Cardiac muscle cell (in vitro differentiated cells and primary cell): ENCODE measurements at regions not wholly inside any gene's neighbourhood (a gene's known extent, or its start where the extent isn't known, plus 50 kb on each side); places are given as distances from the start of the nearest gene placed in this dataset.

Source experiments
- DNase-seq, 2 donors: peaks; one replicate each; pipeline versions ENCODE4 v3.0.0 to v3.0.0-alpha.2; 2010 to 2017; ENCODE audit warnings: low read depth in 1 of 2, low spot score in 1 of 2
- H3K27ac ChIP-seq: fragments of 200-600 bp; sonication (generic); 2 replicates; pipeline ENCODE4 v1.5.1; 2016
- H3K27me3 ChIP-seq: fragments of 200-600 bp; sonication (generic); 2 replicates; pipeline ENCODE4 v1.6.0; 2016; ENCODE audit warnings: control low read depth
- H3K36me3 ChIP-seq: fragments of 200-600 bp; sonication (generic); 2 replicates; pipeline ENCODE4 v1.5.1; 2016; ENCODE audit warnings: control low read depth
- H3K4me1 ChIP-seq: fragments of 200-600 bp; sonication (generic); 2 replicates; pipeline ENCODE4 v1.8.1; 2017; ENCODE audit warnings: low read depth, mild to moderate bottlenecking, mixed run types
- H3K4me3 ChIP-seq: fragments of 200-600 bp; sonication (generic); 2 replicates; pipeline ENCODE4 v1.5.1; 2016; ENCODE audit warnings: mild to moderate bottlenecking
- H3K9me3 ChIP-seq: fragments of 200-600 bp; sonication (generic); 2 replicates; pipeline ENCODE4 v1.5.1; 2017; ENCODE audit warnings: low read depth, mild to moderate bottlenecking, control low read depth
- TF ChIP-seq, protein P1 (sequence below): IDR thresholded peaks from 2 replicates; pipeline ENCODE4 v1.5.1; 2012; ENCODE audit warnings: low read depth, mild to moderate bottlenecking, low read length

GRCh38 chr20:57995381-57995977 lies 233.0 kb downstream of the ANKRD60 start:
- no peak overlapping the region for H3K4me3 ChIP-seq
- H3K27me3 ChIP-seq: peaks cover 56% of the 10 kb centered on the region
- H3K9me3 ChIP-seq: no peaks in the 10 kb centered on the region
- DNase-seq: no peak
- H3K4me1 ChIP-seq: no peaks in the 10 kb centered on the region
- TF ChIP-seq, protein P1, sequence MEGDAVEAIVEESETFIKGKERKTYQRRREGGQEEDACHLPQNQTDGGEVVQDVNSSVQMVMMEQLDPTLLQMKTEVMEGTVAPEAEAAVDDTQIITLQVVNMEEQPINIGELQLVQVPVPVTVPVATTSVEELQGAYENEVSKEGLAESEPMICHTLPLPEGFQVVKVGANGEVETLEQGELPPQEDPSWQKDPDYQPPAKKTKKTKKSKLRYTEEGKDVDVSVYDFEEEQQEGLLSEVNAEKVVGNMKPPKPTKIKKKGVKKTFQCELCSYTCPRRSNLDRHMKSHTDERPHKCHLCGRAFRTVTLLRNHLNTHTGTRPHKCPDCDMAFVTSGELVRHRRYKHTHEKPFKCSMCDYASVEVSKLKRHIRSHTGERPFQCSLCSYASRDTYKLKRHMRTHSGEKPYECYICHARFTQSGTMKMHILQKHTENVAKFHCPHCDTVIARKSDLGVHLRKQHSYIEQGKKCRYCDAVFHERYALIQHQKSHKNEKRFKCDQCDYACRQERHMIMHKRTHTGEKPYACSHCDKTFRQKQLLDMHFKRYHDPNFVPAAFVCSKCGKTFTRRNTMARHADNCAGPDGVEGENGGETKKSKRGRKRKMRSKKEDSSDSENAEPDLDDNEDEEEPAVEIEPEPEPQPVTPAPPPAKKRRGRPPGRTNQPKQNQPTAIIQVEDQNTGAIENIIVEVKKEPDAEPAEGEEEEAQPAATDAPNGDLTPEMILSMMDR: no peak
- no peak overlapping the region for H3K27ac ChIP-seq
- H3K36me3 ChIP-seq: no peaks in the 10 kb centered on the region

DNA sequence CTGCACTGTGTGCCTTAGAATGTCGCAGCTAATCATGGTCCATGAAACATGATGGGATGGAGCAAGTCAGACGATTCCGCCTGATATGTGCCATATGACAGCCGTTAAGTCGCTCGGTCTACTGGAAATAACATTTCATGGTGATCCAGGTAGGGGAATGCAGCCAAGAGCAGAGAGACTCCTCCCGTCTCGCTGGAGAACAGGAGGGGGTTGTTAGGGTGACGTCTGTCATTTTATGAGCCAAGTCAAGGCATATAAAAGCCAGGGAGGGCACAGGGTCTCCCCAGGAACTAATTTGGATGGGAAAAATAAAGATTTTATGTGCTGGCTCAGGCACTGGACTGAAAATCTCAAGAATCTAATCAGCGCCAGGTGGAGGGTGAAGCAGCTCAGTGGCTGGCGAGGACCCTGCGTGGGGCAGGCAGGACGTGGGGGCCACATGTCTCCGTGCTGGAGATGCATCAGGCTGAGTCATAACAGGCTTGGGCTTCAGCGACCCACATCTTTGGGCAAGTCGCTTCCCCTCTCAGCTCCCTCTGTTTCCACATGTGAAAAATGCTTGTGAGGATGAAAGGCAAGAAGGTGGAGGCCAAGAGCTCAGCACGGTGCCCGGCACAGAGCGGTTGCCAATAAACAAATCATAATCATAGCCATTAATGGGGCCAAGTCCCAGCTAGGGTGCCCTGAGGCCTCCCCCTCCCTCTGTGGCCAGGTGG lies 234.6 kb downstream of the ANKRD60 start:
- Histone ChIP-seq H3K36me3 (no peaks in the 10 kb centered on the region), H3K4me1 (no peaks in the 10 kb centered on the region), H3K4me3 (no peak overlapping the region), H3K27me3 (peaks cover 51% of the 10 kb centered on the region), H3K9me3 (no peaks in the 10 kb centered on the region), H3K27ac (no peak overlapping the region)
- TF ChIP-seq, protein P1: no peak
- no peak for DNase-seq

DNA sequence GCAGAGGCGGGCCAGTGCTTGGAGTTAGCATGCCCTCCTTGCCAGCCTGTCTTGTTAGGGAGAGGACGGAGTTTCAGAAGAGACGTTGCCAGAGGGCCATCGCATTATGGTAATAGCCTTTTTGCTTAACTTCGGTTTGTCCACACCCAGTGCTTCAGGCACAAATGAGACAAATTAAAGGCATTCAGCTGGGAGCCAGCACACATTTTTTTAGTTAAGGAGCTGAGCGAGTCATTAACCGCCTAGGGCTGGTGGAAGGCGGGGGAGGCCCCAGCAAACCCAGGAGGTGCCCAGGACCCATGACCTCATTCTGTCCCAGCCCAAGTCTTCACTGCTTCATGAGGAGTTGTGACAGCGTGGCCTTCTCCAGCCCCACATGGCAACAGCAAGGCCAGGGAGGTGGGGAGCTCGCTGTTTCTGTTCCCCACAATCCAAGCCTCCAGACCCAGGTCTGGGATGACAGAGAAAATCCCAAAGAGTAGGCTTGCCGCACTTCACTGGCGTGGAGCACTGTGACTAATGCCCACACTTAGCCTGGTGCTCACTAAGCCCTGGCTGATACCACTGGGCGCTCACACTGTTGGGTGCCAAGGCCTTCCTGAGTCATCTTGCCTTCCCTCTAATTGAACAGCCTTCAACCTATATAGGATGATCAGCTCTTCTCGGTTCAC lies 237.1 kb downstream of the ANKRD60 start:
- Histone ChIP-seq H3K4me1 (no peaks in the 10 kb centered on the region), H3K4me3 (no peak overlapping the region), H3K36me3 (no peaks in the 10 kb centered on the region), H3K27me3 (peaks cover 56% of the 10 kb centered on the region), H3K9me3 (no peaks in the 10 kb centered on the region), H3K27ac (no peak overlapping the region)
- peak in 1 of 2 donors; percentile 11 for DNase-seq
- TF ChIP-seq, protein P1: no peak

DNA sequence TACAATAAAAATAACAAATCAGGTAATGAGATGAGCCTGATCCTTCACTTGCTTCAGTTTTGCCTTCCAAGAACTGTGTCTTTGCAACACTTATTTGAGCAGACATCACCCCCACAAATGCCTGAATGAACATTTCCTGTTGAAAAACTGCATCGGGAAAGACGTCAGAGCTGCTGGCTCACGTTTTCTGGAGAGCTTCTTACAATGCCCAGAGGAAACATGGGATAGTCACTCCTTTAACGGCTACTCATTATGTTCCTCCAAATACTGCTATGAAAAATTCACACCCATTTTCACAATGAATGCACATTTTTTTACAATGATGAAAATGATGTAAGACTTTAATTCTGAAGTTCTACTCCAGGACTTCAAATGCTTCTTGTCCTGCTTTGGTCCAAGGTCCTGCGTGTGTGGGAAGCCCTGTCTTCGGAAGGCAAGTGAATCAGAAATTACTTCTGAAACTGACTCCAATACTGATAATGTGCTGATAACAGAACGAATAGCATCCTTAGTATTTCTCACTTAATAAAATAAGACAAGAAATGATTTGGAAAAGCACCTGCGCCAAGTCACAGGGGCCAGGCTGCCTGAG lies 238.0 kb downstream of the ANKRD60 start:
- Histone ChIP-seq H3K4me3 (no peak overlapping the region), H3K27ac (no peak overlapping the region), H3K36me3 (no peaks in the 10 kb centered on the region), H3K27me3 (peaks cover 49% of the 10 kb centered on the region), H3K9me3 (no peaks in the 10 kb centered on the region), H3K4me1 (no peaks in the 10 kb centered on the region)
- peak in 1 of 2 donors; percentile 62 for DNase-seq
- TF ChIP-seq, protein P1: no peak

DNA sequence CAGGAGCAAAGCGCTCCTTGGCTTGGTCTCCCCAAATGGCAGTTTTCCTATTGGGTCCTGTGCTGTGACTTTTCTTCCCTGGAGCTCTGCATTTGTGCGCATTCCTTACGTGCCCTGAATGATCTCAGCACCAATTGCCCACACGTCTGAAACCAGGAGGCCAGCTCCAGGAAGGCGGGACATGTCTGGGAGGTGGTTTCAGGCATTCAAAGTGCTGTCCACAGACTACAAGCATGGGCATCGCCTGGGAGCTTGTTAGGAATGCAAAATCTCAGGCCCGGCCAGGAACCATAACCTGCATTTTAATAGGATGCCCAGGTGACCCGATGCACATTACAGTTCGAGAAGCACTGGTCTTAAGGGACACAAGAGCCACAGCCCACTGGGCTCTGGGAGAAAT lies 239.6 kb downstream of the ANKRD60 start:
- no peaks in the 10 kb centered on the region for H3K36me3 ChIP-seq
- H3K27ac ChIP-seq: no peak overlapping the region
- DNase-seq: no peak
- no peaks in the 10 kb centered on the region for H3K4me1 ChIP-seq
- H3K9me3 ChIP-seq: no peaks in the 10 kb centered on the region
- no peak overlapping the region for H3K4me3 ChIP-seq
- peaks cover 48% of the 10 kb centered on the region for H3K27me3 ChIP-seq
- TF ChIP-seq, protein P1: no peak
